ENCODE measurements at regions not wholly inside any gene's neighbourhood (a gene's known extent, or its start where the extent isn't known, plus 50 kb on each side); places are given as distances from the start of the nearest gene placed in this dataset.
"Not testable (repeated sequence)": the region's sequence is repeated elsewhere in the genome, so short reads cannot be mapped to it uniquely, and the experiment has no call there.

GRCh38 chr12:37666069-37666781, 650.3 kb upstream of the ALG10B start:
- Histone ChIP-seq H3K9me3 (ENCODE audit: control insufficient read depth, insufficient read depth, low read length) (peaks cover 8% of the 10 kb centered on the region), H3K27me3 (ENCODE audit: control insufficient read depth, insufficient read depth, low read length) (no peaks in the 10 kb centered on the region), H3K4me3 (ENCODE audit: low read depth, low read length) (no peak overlapping the region), H3K27ac (ENCODE audit: low read depth, low read length) (no peak overlapping the region)
- no peak for DNase-seq (ENCODE audit: low read depth, low spot score)
- TF ChIP-seq, protein P1, sequence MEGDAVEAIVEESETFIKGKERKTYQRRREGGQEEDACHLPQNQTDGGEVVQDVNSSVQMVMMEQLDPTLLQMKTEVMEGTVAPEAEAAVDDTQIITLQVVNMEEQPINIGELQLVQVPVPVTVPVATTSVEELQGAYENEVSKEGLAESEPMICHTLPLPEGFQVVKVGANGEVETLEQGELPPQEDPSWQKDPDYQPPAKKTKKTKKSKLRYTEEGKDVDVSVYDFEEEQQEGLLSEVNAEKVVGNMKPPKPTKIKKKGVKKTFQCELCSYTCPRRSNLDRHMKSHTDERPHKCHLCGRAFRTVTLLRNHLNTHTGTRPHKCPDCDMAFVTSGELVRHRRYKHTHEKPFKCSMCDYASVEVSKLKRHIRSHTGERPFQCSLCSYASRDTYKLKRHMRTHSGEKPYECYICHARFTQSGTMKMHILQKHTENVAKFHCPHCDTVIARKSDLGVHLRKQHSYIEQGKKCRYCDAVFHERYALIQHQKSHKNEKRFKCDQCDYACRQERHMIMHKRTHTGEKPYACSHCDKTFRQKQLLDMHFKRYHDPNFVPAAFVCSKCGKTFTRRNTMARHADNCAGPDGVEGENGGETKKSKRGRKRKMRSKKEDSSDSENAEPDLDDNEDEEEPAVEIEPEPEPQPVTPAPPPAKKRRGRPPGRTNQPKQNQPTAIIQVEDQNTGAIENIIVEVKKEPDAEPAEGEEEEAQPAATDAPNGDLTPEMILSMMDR (IDR thresholded peaks at IDR 0.05; ENCODE audit: low read depth, low read length): no peak
- CTCF ChIA-PET: no interaction called here
- POLR2A ChIA-PET: no interaction called here

GRCh38 chr12:37668557-37668956, 648.0 kb upstream of the ALG10B start:
- POLR2A ChIA-PET; H3K27me3 ChIP-seq (ENCODE audit: control insufficient read depth, insufficient read depth, low read length); H3K9me3 ChIP-seq (ENCODE audit: control insufficient read depth, insufficient read depth, low read length); CTCF ChIA-PET; H3K4me3 ChIP-seq (ENCODE audit: low read depth, low read length); DNase-seq (ENCODE audit: low read depth, low spot score); H3K27ac ChIP-seq (ENCODE audit: low read depth, low read length): not testable (repeated sequence)

DNA sequence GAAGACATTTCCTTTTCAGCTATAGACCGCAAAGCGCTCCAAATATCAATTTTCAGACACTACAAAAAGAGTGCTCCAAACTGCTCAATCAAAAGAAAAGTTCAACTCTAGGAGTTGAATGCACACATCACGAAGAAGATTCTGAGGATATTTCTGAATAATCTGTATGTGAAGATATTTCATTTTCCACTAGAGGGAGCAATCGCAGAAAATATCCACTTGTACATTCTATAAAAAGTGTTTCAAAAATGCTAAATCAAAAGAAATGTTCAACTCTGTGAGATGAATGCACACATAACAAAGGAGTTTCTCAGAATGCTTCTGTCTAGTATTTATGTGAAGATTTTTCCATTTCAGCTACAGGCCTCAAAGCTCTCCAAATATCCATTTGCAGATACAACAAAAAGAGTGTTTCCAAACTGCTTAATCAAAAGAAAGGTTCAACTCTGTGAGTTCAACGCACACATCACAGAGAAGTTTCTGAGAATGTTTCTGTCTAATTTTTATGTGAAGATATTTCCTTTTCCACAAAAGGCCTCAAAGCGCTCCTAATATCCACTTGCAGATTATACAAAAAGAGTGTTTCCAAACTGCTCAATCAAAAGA, 643.8 kb upstream of the ALG10B start:
- Histone ChIP-seq H3K27ac (ENCODE audit: low read depth, low read length) (no peak overlapping the region), H3K9me3 (ENCODE audit: control insufficient read depth, insufficient read depth, low read length) (no peaks in the 10 kb centered on the region), H3K27me3 (ENCODE audit: control insufficient read depth, insufficient read depth, low read length) (no peaks in the 10 kb centered on the region), H3K4me3 (ENCODE audit: low read depth, low read length) (no peak overlapping the region)
- TF ChIP-seq, protein P1 (IDR thresholded peaks at IDR 0.05; ENCODE audit: low read depth, low read length): no peak
- ChIA-PET CTCF (interaction anchor here (0.8 kb wide), 1 partner anchor 644 kb away, joined by 3 read pairs; the partner anchor contains the start of gene ALG10B), POLR2A (no interaction called here)
- DNase-seq (ENCODE audit: low read depth, low spot score): no peak

DNA sequence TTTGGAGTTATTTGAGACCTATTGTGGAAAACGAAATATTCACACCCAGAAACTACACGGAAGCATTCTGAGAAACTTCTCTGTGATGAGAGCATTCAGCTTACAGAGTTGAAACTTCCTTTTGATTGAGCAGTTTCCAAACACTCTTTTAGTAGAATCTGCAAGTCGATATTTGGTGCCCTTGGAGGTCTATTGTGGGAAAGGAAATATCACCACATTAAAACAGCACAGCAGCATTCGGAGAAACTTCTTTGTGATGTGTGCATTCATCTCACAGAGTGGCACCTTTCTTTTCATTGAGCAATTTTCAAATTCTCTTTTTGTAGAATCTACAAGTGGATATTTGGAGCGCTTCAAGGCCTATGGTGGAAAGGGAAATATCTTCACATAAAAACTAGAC, 595.7 kb upstream of the ALG10B start:
- DNase-seq (ENCODE audit: low read depth, low spot score): no peak
- TF ChIP-seq, protein P1 (IDR thresholded peaks at IDR 0.05; ENCODE audit: low read depth, low read length): no peak
- CTCF ChIA-PET: no interaction called here
- no peak overlapping the region for H3K4me3 ChIP-seq (ENCODE audit: low read depth, low read length)
- H3K9me3 ChIP-seq (ENCODE audit: control insufficient read depth, insufficient read depth, low read length): no peaks in the 10 kb centered on the region; the same call in 1 of the 2 replicates
- no peaks in the 10 kb centered on the region for H3K27me3 ChIP-seq (ENCODE audit: control insufficient read depth, insufficient read depth, low read length)
- POLR2A ChIA-PET: no interaction called here
- no peak overlapping the region for H3K27ac ChIP-seq (ENCODE audit: low read depth, low read length)

DNA sequence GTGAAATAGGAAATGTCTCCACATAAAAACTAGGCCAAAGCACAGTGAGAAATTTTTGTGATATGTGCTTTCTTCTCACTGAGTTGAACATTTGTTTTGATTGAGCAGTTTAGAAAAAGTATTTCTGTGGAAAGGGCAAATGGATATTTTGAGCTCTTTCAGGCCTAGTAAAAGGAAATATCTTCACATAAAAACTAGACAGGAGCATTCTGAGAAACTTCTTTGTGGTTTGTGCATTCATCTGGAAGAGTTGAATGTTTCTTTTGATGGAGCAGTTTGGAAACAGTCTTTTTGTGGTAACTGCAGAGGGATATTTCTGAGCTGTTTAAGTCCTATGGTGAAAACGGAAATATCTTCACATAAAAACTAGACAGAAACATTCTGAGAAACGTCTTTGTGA, 582.7 kb upstream of the ALG10B start:
- no peak overlapping the region for H3K4me3 ChIP-seq (ENCODE audit: low read depth, low read length)
- TF ChIP-seq, protein P1 (IDR thresholded peaks at IDR 0.05; ENCODE audit: low read depth, low read length): no peak
- H3K27me3 ChIP-seq (ENCODE audit: control insufficient read depth, insufficient read depth, low read length): no peaks in the 10 kb centered on the region
- H3K27ac ChIP-seq (ENCODE audit: low read depth, low read length): no peak overlapping the region
- no peak for DNase-seq (ENCODE audit: low read depth, low spot score)
- peaks cover 3% of the 10 kb centered on the region; the same call in 1 of the 2 replicates for H3K9me3 ChIP-seq (ENCODE audit: control insufficient read depth, insufficient read depth, low read length)
- POLR2A ChIA-PET: no interaction called here
- CTCF ChIA-PET: interaction anchor here (0.6 kb wide), 1 partner anchor 31 kb away, joined by 3 read pairs; no protein-coding TSS in a partner anchor
